Panc1 (cell line): ENCODE measurements at regions not wholly inside any gene's neighbourhood (a gene's known extent, or its start where the extent isn't known, plus 50 kb on each side); places are given as distances from the start of the nearest gene placed in this dataset.
A peak's percentile ranks its signal among the peaks of the same experiment; 100 is the strongest.

Experiments
- ATAC-seq: fragments of 200-7000 bp; cut with Tn5 transposase; 2 replicates; pipeline ENCODE4 v1.9.1; 2020; ENCODE audit warnings: mild to moderate bottlenecking, moderate library complexity
- BruUV-seq: library from RNA; stranded (reverse); fragments of 400-500 nt; replicated peaks from 2 replicates; lab custom pipeline; 2021; lab: Mats Ljungman, UMichigan
- CTCF ChIA-PET: fragments of 300-600 bp; sonication (Branson Sonifier 250); formaldehyde crosslinking; loops from one replicate; lab custom pipeline; 2022; ENCODE audit warnings: antibody characterized with exemption; lab: Charles Lee
- POLR2A ChIA-PET: fragments of 300-600 bp; sonication (Branson Sonifier 250); formaldehyde crosslinking; loops from one replicate; lab custom pipeline; 2022; ENCODE audit warnings: antibody characterized with exemption; lab: Charles Lee
- DNase-seq: peaks from one replicate; pipeline ENCODE4 v3.0.0-alpha.2; 2010; ENCODE audit warnings: low read depth, low spot score
- H3K27ac ChIP-seq: 2 replicates; pipeline ENCODE4 v1.5.1; 2011; ENCODE audit warnings: mild to moderate bottlenecking, low read length, inconsistent platforms
- H3K27me3 ChIP-seq: fragments of 200-500 bp; sonication (Bioruptor generic); 2 replicates; pipeline ENCODE4 v1.6.0; 2014; ENCODE audit warnings: low read length, inconsistent platforms; ENCODE audit not compliant: control insufficient read depth, insufficient read depth
- H3K36me3 ChIP-seq: fragments of 200-500 bp; sonication (Bioruptor generic); 2 replicates; pipeline ENCODE4 v1.5.1; 2014; ENCODE audit warnings: inconsistent platforms, mild to moderate bottlenecking, low read length, moderate library complexity; ENCODE audit not compliant: control insufficient read depth, insufficient read depth
- H3K4me1 ChIP-seq: 2 replicates; pipeline ENCODE4 v1.5.1; 2011; ENCODE audit warnings: inconsistent platforms, mild to moderate bottlenecking, low read length, moderate library complexity; ENCODE audit not compliant: control insufficient read depth, insufficient read depth
- H3K4me3 ChIP-seq, 2 experiments: 2 replicates each; pipeline ENCODE4 v1.5.1; 2011 to 2012; ENCODE audit warnings: low read depth in 2 of 2, low read length in 2 of 2, mild to moderate bottlenecking in 2 of 2, inconsistent platforms in 1 of 2, moderate library complexity in 1 of 2
- H3K9me3 ChIP-seq: fragments of 200-500 bp; sonication (Bioruptor generic); 2 replicates; pipeline ENCODE4 v1.5.1; 2014; ENCODE audit warnings: low read depth, mild to moderate bottlenecking, inconsistent platforms, low read length, moderate library complexity; ENCODE audit not compliant: control insufficient read depth, insufficient read depth
- POLR2AphosphoS5 ChIP-seq: IDR thresholded peaks from 2 replicates; pipeline ENCODE4 v1.6.1; 2012; ENCODE audit warnings: mild to moderate bottlenecking, low read depth, low read length, moderate library complexity
- SIN3A ChIP-seq: IDR thresholded peaks from 2 replicates; pipeline ENCODE4 v1.6.1; 2012; ENCODE audit warnings: low read depth, mild to moderate bottlenecking, low read length, moderate library complexity, borderline replicate concordance; ENCODE audit not compliant: insufficient read depth
- TCF7L2 ChIP-seq: IDR thresholded peaks from 2 replicates; pipeline ENCODE4 v1.6.1; 2011; ENCODE audit warnings: mild to moderate bottlenecking, low read depth, low read length, inconsistent platforms
- in situ Hi-C: cut with HindIII; loops from 2 replicates; pipeline ENCODE4 v1.10.0; 2016; ENCODE audit warnings: low sequenced_read_pairs, low pct_unique_long_range_greater_than_20kb
- intact Hi-C: fragments of 100-400 bp; cut with micrococcal nuclease; formaldehyde crosslinking; loops from one replicate; pipeline ENCODE4 v1.10.0; 2022; ENCODE audit not compliant: unreplicated experiment
- TF ChIP-seq, protein P1 (sequence below), 2 experiments: IDR thresholded peaks; 2 replicates each; pipeline ENCODE4 v1.6.1; 2011 to 2012; ENCODE audit warnings: low read depth in 2 of 2, control low read depth in 1 of 2, low read length in 1 of 2, mild to moderate bottlenecking in 1 of 2, moderate library complexity in 1 of 2; ENCODE audit not compliant: insufficient read depth in 1 of 2
- TF ChIP-seq, protein P2 (sequence below): fragments of 450-650 bp; IDR thresholded peaks from 2 replicates; pipeline ENCODE4 v1.5.1; 2017; ENCODE audit warnings: mild to moderate bottlenecking

DNA sequence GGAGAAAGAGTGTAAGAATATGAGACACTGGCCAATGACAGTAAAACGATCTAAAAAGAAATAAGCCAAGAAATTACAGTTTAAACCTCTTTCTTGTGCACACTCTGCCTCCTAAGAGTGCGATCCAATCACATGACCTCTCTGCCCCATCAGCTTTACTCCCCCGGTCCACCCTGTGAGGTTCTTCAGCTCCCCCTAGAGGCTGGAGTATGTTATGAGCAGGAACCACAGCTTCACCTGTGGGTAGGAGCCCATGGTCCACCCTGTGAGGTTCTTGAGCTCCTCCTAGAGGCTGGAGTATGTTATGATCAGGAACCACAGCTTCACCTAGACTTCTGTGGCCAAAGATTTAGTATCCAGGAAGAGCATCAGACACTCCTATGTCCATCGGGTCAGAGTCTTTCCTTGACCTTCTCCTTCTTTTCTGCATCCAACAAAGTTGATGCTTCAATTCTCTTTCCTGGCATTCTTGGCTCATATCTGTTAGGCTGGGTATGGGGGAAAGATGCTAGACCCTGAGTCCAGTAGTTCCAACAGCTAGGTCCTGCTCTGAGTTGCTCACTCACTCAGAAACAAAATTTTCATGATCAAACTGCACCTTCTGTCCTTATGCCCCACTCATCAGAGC, 164.0 kb downstream of the MINAR1 start:
- POLR2A ChIA-PET = interaction anchor here (0.6 to 1.1 kb wide), 2 partner anchors 258 to 1257 kb away, joined by 3 to 4 read pairs; no protein-coding TSS in a partner anchor
- no TSS peak for BruUV-seq
- H3K4me3 ChIP-seq = no peak overlapping the region
- CTCF ChIA-PET = interaction anchor here (0.6 to 2.3 kb wide), 18 partner anchors 11 to 599 kb away, joined by 3 to 63 read pairs (median 4); no protein-coding TSS in a partner anchor
- H3K36me3 ChIP-seq = no peaks in the 10 kb centered on the region
- no peaks in the 10 kb centered on the region for H3K4me1 ChIP-seq
- DNase-seq (peak; percentile 77), ATAC-seq (peak; percentile 98)
- in situ Hi-C loops (no loop called here), intact Hi-C loops (loop anchor here (1.0 kb wide), 1 partner anchor 215 kb away; no protein-coding TSS in a partner anchor)
- TF ChIP-seq, protein P1, sequence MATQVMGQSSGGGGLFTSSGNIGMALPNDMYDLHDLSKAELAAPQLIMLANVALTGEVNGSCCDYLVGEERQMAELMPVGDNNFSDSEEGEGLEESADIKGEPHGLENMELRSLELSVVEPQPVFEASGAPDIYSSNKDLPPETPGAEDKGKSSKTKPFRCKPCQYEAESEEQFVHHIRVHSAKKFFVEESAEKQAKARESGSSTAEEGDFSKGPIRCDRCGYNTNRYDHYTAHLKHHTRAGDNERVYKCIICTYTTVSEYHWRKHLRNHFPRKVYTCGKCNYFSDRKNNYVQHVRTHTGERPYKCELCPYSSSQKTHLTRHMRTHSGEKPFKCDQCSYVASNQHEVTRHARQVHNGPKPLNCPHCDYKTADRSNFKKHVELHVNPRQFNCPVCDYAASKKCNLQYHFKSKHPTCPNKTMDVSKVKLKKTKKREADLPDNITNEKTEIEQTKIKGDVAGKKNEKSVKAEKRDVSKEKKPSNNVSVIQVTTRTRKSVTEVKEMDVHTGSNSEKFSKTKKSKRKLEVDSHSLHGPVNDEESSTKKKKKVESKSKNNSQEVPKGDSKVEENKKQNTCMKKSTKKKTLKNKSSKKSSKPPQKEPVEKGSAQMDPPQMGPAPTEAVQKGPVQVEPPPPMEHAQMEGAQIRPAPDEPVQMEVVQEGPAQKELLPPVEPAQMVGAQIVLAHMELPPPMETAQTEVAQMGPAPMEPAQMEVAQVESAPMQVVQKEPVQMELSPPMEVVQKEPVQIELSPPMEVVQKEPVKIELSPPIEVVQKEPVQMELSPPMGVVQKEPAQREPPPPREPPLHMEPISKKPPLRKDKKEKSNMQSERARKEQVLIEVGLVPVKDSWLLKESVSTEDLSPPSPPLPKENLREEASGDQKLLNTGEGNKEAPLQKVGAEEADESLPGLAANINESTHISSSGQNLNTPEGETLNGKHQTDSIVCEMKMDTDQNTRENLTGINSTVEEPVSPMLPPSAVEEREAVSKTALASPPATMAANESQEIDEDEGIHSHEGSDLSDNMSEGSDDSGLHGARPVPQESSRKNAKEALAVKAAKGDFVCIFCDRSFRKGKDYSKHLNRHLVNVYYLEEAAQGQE (IDR thresholded peaks at IDR 0.05; ENCODE audit: insufficient read depth in 1 of 2, low read depth in 2 of 2, low read length in 1 of 2) = no peak
- no peak for TF ChIP-seq TCF7L2
- TF ChIP-seq, protein P2, sequence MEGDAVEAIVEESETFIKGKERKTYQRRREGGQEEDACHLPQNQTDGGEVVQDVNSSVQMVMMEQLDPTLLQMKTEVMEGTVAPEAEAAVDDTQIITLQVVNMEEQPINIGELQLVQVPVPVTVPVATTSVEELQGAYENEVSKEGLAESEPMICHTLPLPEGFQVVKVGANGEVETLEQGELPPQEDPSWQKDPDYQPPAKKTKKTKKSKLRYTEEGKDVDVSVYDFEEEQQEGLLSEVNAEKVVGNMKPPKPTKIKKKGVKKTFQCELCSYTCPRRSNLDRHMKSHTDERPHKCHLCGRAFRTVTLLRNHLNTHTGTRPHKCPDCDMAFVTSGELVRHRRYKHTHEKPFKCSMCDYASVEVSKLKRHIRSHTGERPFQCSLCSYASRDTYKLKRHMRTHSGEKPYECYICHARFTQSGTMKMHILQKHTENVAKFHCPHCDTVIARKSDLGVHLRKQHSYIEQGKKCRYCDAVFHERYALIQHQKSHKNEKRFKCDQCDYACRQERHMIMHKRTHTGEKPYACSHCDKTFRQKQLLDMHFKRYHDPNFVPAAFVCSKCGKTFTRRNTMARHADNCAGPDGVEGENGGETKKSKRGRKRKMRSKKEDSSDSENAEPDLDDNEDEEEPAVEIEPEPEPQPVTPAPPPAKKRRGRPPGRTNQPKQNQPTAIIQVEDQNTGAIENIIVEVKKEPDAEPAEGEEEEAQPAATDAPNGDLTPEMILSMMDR = peak; percentile 99
- TF ChIP-seq POLR2AphosphoS5 = no peak
- TF ChIP-seq SIN3A = no peak
- H3K27ac ChIP-seq = no peak overlapping the region
- H3K9me3 ChIP-seq = no peaks in the 10 kb centered on the region
- peaks cover 7% of the 10 kb centered on the region for H3K27me3 ChIP-seq

DNA sequence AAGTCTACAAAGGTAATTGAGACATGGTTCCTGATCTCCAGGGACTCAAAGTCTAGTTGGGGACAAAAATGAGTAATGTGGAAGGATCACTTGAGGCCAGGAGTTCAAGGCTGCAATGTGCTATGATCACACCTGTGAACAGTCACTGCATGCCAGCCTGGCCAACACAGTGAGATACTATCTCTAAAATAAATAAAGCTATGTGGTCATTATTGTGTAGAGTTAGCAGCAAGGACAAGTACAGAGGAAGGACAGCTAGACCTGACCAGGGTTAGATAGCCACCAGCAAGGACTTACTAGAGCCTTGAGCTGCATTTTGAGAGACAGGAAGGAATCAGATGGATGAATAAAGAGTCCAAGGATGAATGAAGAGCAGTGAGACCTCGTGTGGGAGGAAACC, 166.5 kb downstream of the MINAR1 start:
- no peaks in the 10 kb centered on the region for H3K36me3 ChIP-seq
- in situ Hi-C loops = no loop called here
- no peak overlapping the region for H3K4me3 ChIP-seq
- no TSS peak for BruUV-seq
- DNase-seq (no peak), ATAC-seq (no peak)
- ChIA-PET CTCF (no interaction called here), POLR2A (no interaction called here)
- H3K9me3 ChIP-seq = no peaks in the 10 kb centered on the region
- intact Hi-C loops = no loop called here
- no peak overlapping the region for H3K27ac ChIP-seq
- TF ChIP-seq POLR2AphosphoS5 (no peak), SIN3A (no peak), TCF7L2 (no peak)
- TF ChIP-seq, protein P2 = no peak
- TF ChIP-seq, protein P1 (IDR thresholded peaks at IDR 0.05; ENCODE audit: insufficient read depth in 1 of 2, low read depth in 2 of 2, low read length in 1 of 2) = no peak
- H3K27me3 ChIP-seq = peaks cover 9% of the 10 kb centered on the region
- no peaks in the 10 kb centered on the region for H3K4me1 ChIP-seq
